ENCODE measurements at regions not wholly inside any gene's neighbourhood (a gene's known extent, or its start where the extent isn't known, plus 50 kb on each side); places are given as distances from the start of the nearest gene placed in this dataset.

DNA sequence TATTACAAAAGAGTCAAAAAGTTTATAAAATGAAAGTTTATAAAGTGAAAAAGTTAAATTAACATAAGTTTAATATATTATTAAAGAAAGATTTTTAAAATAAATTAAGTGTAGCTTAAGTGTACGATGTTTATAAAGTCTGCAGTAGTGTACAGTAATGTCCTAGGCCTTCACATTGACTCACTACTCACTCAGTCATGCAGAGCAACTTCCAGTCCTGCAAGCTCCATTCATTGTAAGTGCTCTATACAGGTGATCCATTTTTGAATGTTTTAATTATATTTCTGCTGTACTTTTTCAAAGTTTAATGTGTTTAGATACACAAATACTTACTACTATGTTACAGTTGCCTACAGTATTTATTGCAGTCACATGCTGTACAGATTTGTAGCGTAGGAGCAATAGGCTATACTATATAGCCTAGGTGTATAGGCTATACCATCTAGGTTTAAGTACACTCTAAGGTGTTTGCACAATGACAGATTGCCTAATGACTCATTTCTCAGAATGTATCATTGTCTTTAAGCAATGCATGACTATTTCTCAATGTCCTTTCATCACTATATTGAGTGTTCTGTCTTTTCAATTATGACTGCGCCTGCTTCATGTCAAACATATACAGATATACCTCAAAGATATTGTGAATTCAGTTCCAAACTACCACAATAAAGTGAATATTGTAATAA, 1110.3 kb upstream of the MAP3K7 start:
- no CpG with 5 or more reads among the region's 3 CpGs for WGBS (ENCODE audit: insufficient coverage, insufficient read length)
- Histone ChIP-seq H3K36me3 (ENCODE audit: control insufficient read depth, insufficient read depth, low read length) (no peaks in the 10 kb centered on the region), H3K9me3 (ENCODE audit: control insufficient read depth, insufficient read depth, low read length) (no peaks in the 10 kb centered on the region), H3K4me1 (ENCODE audit: control insufficient read depth, insufficient read depth, low read length) (no peaks in the 10 kb centered on the region), H3K4me3 (ENCODE audit: low read length) (no peak overlapping the region), H3K27me3 (ENCODE audit: control insufficient read depth, insufficient read depth, low read length) (no peaks in the 10 kb centered on the region), H3K27ac (ENCODE audit: low read length) (no peak overlapping the region)
- no peak for DNase-seq (ENCODE audit: low read depth, low spot score)

DNA sequence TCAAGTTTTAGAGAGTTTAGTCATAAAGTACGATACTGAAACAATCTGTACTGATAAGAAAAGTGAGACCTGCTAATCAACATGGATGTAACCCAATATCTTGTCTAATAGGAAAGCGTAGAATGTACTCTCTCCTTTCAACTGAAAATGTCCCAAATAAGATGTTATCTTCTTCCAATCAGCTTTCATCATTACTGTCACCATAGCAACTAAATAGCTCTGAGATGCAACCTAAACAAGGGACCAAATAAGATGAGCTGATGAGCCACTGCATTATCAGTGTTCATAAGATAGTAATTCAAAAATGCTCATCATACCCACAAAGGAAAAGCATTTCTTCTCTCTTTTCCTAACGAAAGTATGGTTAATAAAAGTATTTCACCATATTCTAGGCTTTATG, 1108.3 kb upstream of the MAP3K7 start:
- no CpG with 5 or more reads among the region's 3 CpGs for WGBS (ENCODE audit: insufficient coverage, insufficient read length)
- no peak overlapping the region for H3K4me3 ChIP-seq (ENCODE audit: low read length)
- no peak overlapping the region for H3K27ac ChIP-seq (ENCODE audit: low read length)
- no peak for DNase-seq (ENCODE audit: low read depth, low spot score)
- H3K9me3 ChIP-seq (ENCODE audit: control insufficient read depth, insufficient read depth, low read length), result no peaks in the 10 kb centered on the region
- no peaks in the 10 kb centered on the region for H3K27me3 ChIP-seq (ENCODE audit: control insufficient read depth, insufficient read depth, low read length)
- H3K4me1 ChIP-seq (ENCODE audit: control insufficient read depth, insufficient read depth, low read length), result no peaks in the 10 kb centered on the region
- no peaks in the 10 kb centered on the region for H3K36me3 ChIP-seq (ENCODE audit: control insufficient read depth, insufficient read depth, low read length)

DNA sequence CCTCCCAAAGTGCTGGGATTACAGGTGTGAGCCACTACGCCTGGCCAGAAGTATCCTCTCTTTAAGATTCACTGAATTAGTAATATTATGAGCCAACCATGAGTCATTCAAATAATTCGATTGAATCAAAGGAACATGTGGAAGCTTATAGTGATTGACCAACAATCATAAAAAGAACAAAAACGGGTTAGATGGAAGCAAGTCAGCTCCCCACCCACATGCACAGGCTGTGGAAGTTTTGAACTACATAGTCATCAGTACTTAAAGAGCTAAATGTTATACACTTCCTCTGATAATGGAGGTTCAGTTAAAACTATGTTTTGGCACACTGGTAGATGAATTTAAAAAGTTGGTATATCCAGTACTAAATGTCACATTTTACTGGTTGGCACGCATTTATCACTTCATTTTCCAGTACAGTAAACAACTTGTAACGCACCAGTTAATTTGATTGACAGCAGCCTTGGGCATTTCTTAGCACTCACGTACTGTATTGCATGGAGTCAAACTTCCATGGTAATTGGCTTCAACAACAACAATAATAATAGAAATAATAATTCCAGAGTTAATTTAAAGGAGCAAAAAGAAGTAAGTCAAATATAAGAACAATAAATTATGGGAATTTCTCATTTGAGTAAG, 1107.3 kb upstream of the MAP3K7 start:
- no peak for DNase-seq (ENCODE audit: low read depth, low spot score)
- Histone ChIP-seq H3K4me1 (ENCODE audit: control insufficient read depth, insufficient read depth, low read length) (no peaks in the 10 kb centered on the region), H3K36me3 (ENCODE audit: control insufficient read depth, insufficient read depth, low read length) (no peaks in the 10 kb centered on the region), H3K27ac (ENCODE audit: low read length) (no peak overlapping the region), H3K9me3 (ENCODE audit: control insufficient read depth, insufficient read depth, low read length) (no peaks in the 10 kb centered on the region), H3K4me3 (ENCODE audit: low read length) (no peak overlapping the region), H3K27me3 (ENCODE audit: control insufficient read depth, insufficient read depth, low read length) (no peaks in the 10 kb centered on the region)
- no CpG with 5 or more reads among the region's 6 CpGs for WGBS (ENCODE audit: insufficient coverage, insufficient read length)

DNA sequence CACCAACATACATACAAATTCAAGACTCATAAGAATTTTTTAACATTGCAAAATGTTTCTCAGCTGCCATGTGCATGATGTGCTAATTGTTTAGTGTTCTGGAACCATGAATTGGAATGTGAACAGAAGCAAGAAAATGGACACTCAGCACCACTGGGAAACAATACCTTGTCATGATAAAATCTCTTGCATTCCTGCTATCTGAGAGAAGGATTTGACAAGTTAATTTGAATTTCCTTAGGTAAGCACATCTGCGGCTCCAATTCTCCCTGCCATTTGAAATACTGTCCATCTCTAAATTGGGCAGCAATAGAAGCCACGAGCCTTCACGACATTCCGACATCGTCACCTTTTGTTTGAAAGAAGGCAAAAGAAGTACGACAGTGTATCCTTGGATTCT, 1104.6 kb upstream of the MAP3K7 start:
- no peak for DNase-seq (ENCODE audit: low read depth, low spot score)
- no peaks in the 10 kb centered on the region for H3K9me3 ChIP-seq (ENCODE audit: control insufficient read depth, insufficient read depth, low read length)
- WGBS (ENCODE audit: insufficient coverage, insufficient read length), result no CpG with 5 or more reads among the region's 6 CpGs

DNA sequence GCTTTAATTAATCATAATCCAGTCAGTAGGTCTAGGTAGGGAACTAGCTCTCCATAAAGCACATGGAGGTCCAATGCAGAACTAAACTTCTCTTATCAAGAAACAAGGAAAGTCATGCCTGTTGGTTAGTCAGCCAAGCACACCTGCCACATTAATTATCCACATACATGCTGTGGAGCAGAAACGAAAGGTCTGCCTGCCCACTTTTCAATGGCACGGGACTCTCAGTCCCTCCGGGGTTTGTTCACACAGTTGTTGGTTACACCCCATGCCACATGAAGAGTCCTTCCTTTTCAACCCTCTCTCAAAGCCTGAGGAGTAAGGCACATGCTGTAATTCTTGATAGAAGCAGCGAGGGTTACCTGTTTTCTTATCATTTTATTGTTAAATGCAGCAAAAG, 1096.4 kb upstream of the MAP3K7 start:
- Histone ChIP-seq H3K4me3 (ENCODE audit: low read length) (no peak overlapping the region), H3K36me3 (ENCODE audit: control insufficient read depth, insufficient read depth, low read length) (no peaks in the 10 kb centered on the region), H3K27me3 (ENCODE audit: control insufficient read depth, insufficient read depth, low read length) (no peaks in the 10 kb centered on the region), H3K27ac (ENCODE audit: low read length) (no peak overlapping the region), H3K4me1 (ENCODE audit: control insufficient read depth, insufficient read depth, low read length) (no peaks in the 10 kb centered on the region), H3K9me3 (ENCODE audit: control insufficient read depth, insufficient read depth, low read length) (no peaks in the 10 kb centered on the region)
- no CpG with 5 or more reads among the region's 4 CpGs for WGBS (ENCODE audit: insufficient coverage, insufficient read length)
- DNase-seq (ENCODE audit: low read depth, low spot score), result no peak

More for the DNA sequence above, 1104.6 kb upstream of the MAP3K7 start:
- Histone ChIP-seq H3K4me3 (ENCODE audit: low read length) (no peak overlapping the region), H3K4me1 (ENCODE audit: control insufficient read depth, insufficient read depth, low read length) (no peaks in the 10 kb centered on the region), H3K27me3 (ENCODE audit: control insufficient read depth, insufficient read depth, low read length) (no peaks in the 10 kb centered on the region), H3K36me3 (ENCODE audit: control insufficient read depth, insufficient read depth, low read length) (no peaks in the 10 kb centered on the region), H3K27ac (ENCODE audit: low read length) (no peak overlapping the region)

DNA sequence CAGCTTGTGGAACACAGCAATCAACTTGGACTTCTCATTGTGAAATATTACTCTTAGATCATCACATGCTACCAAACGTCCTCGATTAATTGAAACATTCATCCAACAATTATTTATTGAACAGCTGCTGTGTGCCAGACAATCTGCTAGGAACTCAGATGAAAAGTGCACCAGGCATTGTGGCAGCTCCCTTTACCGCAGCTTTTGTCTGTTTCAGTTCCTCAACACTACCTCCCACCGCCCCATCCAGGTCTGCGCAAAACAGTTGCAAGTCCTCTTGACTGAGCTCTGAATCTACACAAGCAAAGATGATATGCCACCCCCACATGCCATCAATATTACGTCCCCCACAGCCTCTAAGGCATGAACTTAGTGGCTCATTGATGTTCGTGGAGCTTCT, 1094.4 kb upstream of the MAP3K7 start:
- Histone ChIP-seq H3K27me3 (ENCODE audit: control insufficient read depth, insufficient read depth, low read length) (no peaks in the 10 kb centered on the region), H3K27ac (ENCODE audit: low read length) (no peak overlapping the region), H3K4me3 (ENCODE audit: low read length) (no peak overlapping the region), H3K36me3 (ENCODE audit: control insufficient read depth, insufficient read depth, low read length) (no peaks in the 10 kb centered on the region), H3K9me3 (ENCODE audit: control insufficient read depth, insufficient read depth, low read length) (no peaks in the 10 kb centered on the region), H3K4me1 (ENCODE audit: control insufficient read depth, insufficient read depth, low read length) (no peaks in the 10 kb centered on the region)
- no CpG with 5 or more reads among the region's 7 CpGs for WGBS (ENCODE audit: insufficient coverage, insufficient read length)
- DNase-seq (ENCODE audit: low read depth, low spot score), result no peak

DNA sequence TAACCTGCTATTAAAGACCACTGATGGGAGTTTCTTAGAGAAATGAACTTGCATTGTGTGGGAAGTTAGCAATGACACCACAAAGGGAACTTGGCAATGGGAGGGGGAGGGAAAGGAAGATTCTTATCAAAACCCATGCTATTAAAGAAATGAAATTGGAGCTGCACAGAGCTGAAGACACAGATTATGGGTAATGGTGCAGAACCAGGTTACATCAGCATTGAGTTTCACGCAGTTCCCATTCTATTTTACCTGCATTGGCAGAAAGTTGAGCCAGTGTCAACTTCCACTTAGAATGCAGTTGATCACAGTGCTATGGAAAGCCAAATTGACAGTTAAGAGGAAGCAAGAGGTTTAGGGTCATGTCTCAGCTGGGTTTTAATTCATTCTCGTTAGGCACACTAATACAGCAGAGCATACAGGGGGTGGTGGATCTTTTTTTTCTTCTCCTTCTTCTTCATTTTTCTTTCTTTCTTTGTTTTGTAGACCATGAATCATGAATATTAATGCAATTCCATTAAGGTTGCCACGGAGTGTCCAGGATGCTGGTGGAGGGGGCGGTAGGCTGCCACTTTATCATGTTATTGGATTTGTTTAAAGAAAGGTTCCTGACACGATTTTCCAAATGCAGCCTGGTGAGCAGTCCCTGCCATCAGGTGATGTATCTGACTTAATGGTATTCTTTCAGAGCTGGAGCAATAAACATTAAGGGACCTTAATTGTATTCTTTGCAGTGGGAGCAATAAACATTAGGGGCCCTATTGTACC, 1092.0 kb upstream of the MAP3K7 start:
- H3K9me3 ChIP-seq (ENCODE audit: control insufficient read depth, insufficient read depth, low read length), result no peaks in the 10 kb centered on the region
- H3K27ac ChIP-seq (ENCODE audit: low read length), result no peak overlapping the region
- H3K4me3 ChIP-seq (ENCODE audit: low read length), result no peak overlapping the region
- no peak for DNase-seq (ENCODE audit: low read depth, low spot score)
- H3K27me3 ChIP-seq (ENCODE audit: control insufficient read depth, insufficient read depth, low read length), result no peaks in the 10 kb centered on the region
- no peaks in the 10 kb centered on the region for H3K36me3 ChIP-seq (ENCODE audit: control insufficient read depth, insufficient read depth, low read length)
- WGBS (ENCODE audit: insufficient coverage, insufficient read length), result no CpG with 5 or more reads among the region's 5 CpGs
- no peaks in the 10 kb centered on the region for H3K4me1 ChIP-seq (ENCODE audit: control insufficient read depth, insufficient read depth, low read length)

DNA sequence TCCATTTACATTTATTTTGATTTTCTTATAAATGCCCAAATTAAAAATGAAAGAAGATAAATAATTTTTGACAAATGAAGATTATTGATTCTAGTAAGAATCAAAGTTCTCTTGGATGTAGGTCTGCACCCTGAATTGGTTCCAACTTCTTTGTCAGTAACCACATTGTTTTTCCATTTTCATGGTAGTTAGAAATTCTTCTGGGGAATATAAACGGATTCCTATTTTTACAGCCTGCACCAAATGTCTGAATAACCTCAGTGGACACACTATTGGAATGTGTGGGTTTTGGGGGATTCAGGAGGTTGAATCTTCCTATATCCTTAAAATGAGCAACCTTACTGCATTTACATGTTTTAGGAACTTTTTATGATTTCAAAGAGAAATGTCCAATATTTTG, 1085.3 kb upstream of the MAP3K7 start:
- Histone ChIP-seq H3K36me3 (ENCODE audit: control insufficient read depth, insufficient read depth, low read length) (no peaks in the 10 kb centered on the region), H3K4me3 (ENCODE audit: low read length) (no peak overlapping the region), H3K4me1 (ENCODE audit: control insufficient read depth, insufficient read depth, low read length) (no peaks in the 10 kb centered on the region), H3K27ac (ENCODE audit: low read length) (no peak overlapping the region), H3K27me3 (ENCODE audit: control insufficient read depth, insufficient read depth, low read length) (no peaks in the 10 kb centered on the region), H3K9me3 (ENCODE audit: control insufficient read depth, insufficient read depth, low read length) (no peaks in the 10 kb centered on the region)
- no peak for DNase-seq (ENCODE audit: low read depth, low spot score)
- no CpG with 5 or more reads among the region's 1 CpG for WGBS (ENCODE audit: insufficient coverage, insufficient read length)

DNA sequence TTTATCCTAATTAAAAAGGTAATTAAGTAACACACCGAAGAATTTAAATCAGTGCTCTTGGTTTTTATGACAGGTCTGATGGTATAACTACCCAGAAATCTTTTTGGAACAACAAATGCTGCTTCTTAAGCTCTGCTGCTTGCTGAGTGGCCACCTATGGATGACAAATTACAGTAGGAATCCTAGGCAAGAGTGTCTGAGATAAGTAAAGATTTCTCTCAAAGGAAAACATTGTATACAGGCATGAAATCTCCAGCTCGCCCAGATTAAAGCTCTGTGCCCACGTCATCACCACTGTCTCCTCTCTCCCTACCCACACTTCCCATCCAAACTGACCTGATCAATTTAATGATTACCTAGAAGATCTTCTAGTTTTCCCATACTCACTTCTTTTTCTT, 1083.0 kb upstream of the MAP3K7 start:
- no peaks in the 10 kb centered on the region for H3K9me3 ChIP-seq (ENCODE audit: control insufficient read depth, insufficient read depth, low read length)
- H3K27me3 ChIP-seq (ENCODE audit: control insufficient read depth, insufficient read depth, low read length), result no peaks in the 10 kb centered on the region
- no CpG with 5 or more reads among the region's 3 CpGs for WGBS (ENCODE audit: insufficient coverage, insufficient read length)
- DNase-seq (ENCODE audit: low read depth, low spot score), result no peak
- no peak overlapping the region for H3K4me3 ChIP-seq (ENCODE audit: low read length)
- H3K36me3 ChIP-seq (ENCODE audit: control insufficient read depth, insufficient read depth, low read length), result no peaks in the 10 kb centered on the region
- no peak overlapping the region for H3K27ac ChIP-seq (ENCODE audit: low read length)
- H3K4me1 ChIP-seq (ENCODE audit: control insufficient read depth, insufficient read depth, low read length), result no peaks in the 10 kb centered on the region

DNA sequence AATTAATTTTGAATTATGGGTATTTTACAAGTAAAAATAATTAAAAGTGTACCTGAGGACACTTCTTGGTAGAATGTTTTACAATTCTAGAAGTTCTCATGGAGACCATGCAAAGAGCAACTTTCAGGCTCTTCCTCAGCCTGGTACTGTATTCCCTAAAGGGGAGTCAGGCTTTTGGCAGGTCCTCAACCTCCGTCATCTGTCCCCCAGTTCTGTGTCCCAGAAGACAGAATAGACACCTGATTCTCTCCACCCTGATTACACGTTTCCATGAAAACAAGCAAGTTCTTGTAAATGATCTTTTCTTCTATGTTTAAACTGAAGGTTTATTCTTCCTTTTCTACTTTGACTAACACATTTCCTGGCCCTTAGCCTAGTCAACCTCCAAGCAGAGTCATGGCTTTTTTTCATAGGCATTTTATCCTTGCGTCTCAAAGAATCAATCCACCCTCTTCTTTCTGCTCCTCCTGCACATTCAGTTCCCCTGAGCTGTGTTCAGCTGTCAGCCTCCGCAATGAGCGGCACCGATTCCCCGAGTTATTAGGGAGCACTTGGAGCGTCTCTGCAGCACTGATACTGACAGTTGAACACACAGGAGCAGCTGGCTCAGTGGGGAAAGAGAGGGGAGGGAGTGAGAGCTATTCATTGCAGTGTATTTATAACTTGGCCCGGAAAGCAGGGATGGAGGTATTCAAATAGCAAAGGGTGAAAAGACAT, 1082.4 kb upstream of the MAP3K7 start:
- no peak for DNase-seq (ENCODE audit: low read depth, low spot score)
- no CpG with 5 or more reads among the region's 9 CpGs for WGBS (ENCODE audit: insufficient coverage, insufficient read length)

More for the DNA sequence above, 1082.4 kb upstream of the MAP3K7 start:
- no peaks in the 10 kb centered on the region for H3K27me3 ChIP-seq (ENCODE audit: control insufficient read depth, insufficient read depth, low read length)
- no peaks in the 10 kb centered on the region for H3K36me3 ChIP-seq (ENCODE audit: control insufficient read depth, insufficient read depth, low read length)
- no peaks in the 10 kb centered on the region for H3K9me3 ChIP-seq (ENCODE audit: control insufficient read depth, insufficient read depth, low read length)
- no peak overlapping the region for H3K4me3 ChIP-seq (ENCODE audit: low read length)
- no peaks in the 10 kb centered on the region for H3K4me1 ChIP-seq (ENCODE audit: control insufficient read depth, insufficient read depth, low read length)
- no peak overlapping the region for H3K27ac ChIP-seq (ENCODE audit: low read length)

Measured in iPS DF 6.9 (cell line).